ENCODE measurements at regions not wholly inside any gene's neighbourhood (a gene's known extent, or its start where the extent isn't known, plus 50 kb on each side); places are given as distances from the start of the nearest gene placed in this dataset.

- no peak for DNase-seq
Observed at GRCh38 chr15:95479308-95479707, 851.2 kb upstream of the NR2F2 start.

- no peak for DNase-seq
Observed at GRCh38 chr15:95485367-95485766, 845.1 kb upstream of the NR2F2 start.

GRCh38 chr15:95486224-95486623 is 844.3 kb upstream of the NR2F2 start:
- DNase-seq = no peak

GRCh38 chr15:95489103-95489502 is 841.4 kb upstream of the NR2F2 start:
- no peak for DNase-seq

- DNase-seq = no peak
Observed at GRCh38 chr15:95492388-95493070, 838.0 kb upstream of the NR2F2 start.

GRCh38 chr15:95494971-95495541 is 835.4 kb upstream of the NR2F2 start:
- no peak for DNase-seq

GRCh38 chr15:95497634-95498033 is 832.9 kb upstream of the NR2F2 start:
- no peak for DNase-seq

- no peak for DNase-seq
Observed at GRCh38 chr15:95498961-95499360, 831.5 kb upstream of the NR2F2 start.

- no peak for DNase-seq
Observed at GRCh38 chr15:95499397-95499796, 831.1 kb upstream of the NR2F2 start.

GRCh38 chr15:95501865-95502264 is 828.6 kb upstream of the NR2F2 start:
- DNase-seq = no peak

GRCh38 chr15:95503107-95503506 is 827.4 kb upstream of the NR2F2 start:
- no peak for DNase-seq

GRCh38 chr15:95503640-95504225 is 826.8 kb upstream of the NR2F2 start:
- DNase-seq = no peak

GRCh38 chr15:95511671-95512070 is 818.8 kb upstream of the NR2F2 start:
- no peak for DNase-seq

- DNase-seq = no peak
Observed at GRCh38 chr15:95512906-95513305, 817.6 kb upstream of the NR2F2 start.

- no peak for DNase-seq
Observed at GRCh38 chr15:95519887-95520286, 810.6 kb upstream of the NR2F2 start.

GRCh38 chr15:95520511-95520910 is 810.0 kb upstream of the NR2F2 start:
- DNase-seq = no peak

- no peak for DNase-seq
Observed at GRCh38 chr15:95520922-95521321, 809.6 kb upstream of the NR2F2 start.

GRCh38 chr15:95522533-95522932 is 808.0 kb upstream of the NR2F2 start:
- DNase-seq = no peak

GRCh38 chr15:95528920-95529319 is 801.6 kb upstream of the NR2F2 start:
- no peak for DNase-seq

- DNase-seq = no peak
Observed at GRCh38 chr15:95536638-95537037, 793.9 kb upstream of the NR2F2 start.

- no peak for DNase-seq
Observed at GRCh38 chr15:95538693-95539092, 791.8 kb upstream of the NR2F2 start.

GRCh38 chr15:95541301-95541700 is 789.2 kb upstream of the NR2F2 start:
- DNase-seq = no peak

- DNase-seq = no peak
Observed at GRCh38 chr15:95549168-95549738, 781.2 kb upstream of the NR2F2 start.

GRCh38 chr15:95550702-95551101 is 779.8 kb upstream of the NR2F2 start:
- DNase-seq = no peak
